ENCODE measurements at regions not wholly inside any gene's neighbourhood (a gene's known extent, or its start where the extent isn't known, plus 50 kb on each side); places are given as distances from the start of the nearest gene placed in this dataset.

GRCh38 chr3:95338446-95338845, 1275.6 kb downstream of the NSUN3 start:
- no peak for TF ChIP-seq GATA2 (IDR thresholded peaks at IDR 0.05; ENCODE audit: low read depth, low read length)
- no peak for TF ChIP-seq GATA3 (IDR thresholded peaks at IDR 0.05; ENCODE audit: low read depth, low read length)
